T-helper 2 cell treated with Interferon-gamma antibody and Interleukin-4, amounts not matched to agents 5 μg/mL and 100 μg/mL, for 36 hours (primary cell): ENCODE measurements at regions not wholly inside any gene's neighbourhood (a gene's known extent, or its start where the extent isn't known, plus 50 kb on each side); places are given as distances from the start of the nearest gene placed in this dataset.

ENCODE experiments used
- DNase-seq: peaks from one replicate; pipeline ENCODE4 v3.0.0; 2021; ENCODE audit warnings: low spot score
- H3K27ac Mint-ChIP-seq: one replicate; pipeline ENCODE4 v1.8.0; 2021; ENCODE audit warnings: mild to moderate bottlenecking, mixed read lengths
- H3K27me3 Mint-ChIP-seq: one replicate; pipeline ENCODE4 v1.8.0; 2021; ENCODE audit warnings: low read depth, mixed read lengths
- H3K36me3 Mint-ChIP-seq: one replicate; pipeline ENCODE4 v1.8.0; 2021; ENCODE audit warnings: low read depth, mixed read lengths
- H3K4me1 Mint-ChIP-seq: one replicate; pipeline ENCODE4 v1.8.0; 2021; ENCODE audit warnings: low read depth, mixed read lengths
- H3K4me3 Mint-ChIP-seq: one replicate; pipeline ENCODE4 v1.8.0; 2022; ENCODE audit warnings: mild to moderate bottlenecking, moderate library complexity, mixed read lengths
- H3K9me3 Mint-ChIP-seq: one replicate; pipeline ENCODE4 v1.8.0; 2021; ENCODE audit warnings: mixed read lengths

DNA sequence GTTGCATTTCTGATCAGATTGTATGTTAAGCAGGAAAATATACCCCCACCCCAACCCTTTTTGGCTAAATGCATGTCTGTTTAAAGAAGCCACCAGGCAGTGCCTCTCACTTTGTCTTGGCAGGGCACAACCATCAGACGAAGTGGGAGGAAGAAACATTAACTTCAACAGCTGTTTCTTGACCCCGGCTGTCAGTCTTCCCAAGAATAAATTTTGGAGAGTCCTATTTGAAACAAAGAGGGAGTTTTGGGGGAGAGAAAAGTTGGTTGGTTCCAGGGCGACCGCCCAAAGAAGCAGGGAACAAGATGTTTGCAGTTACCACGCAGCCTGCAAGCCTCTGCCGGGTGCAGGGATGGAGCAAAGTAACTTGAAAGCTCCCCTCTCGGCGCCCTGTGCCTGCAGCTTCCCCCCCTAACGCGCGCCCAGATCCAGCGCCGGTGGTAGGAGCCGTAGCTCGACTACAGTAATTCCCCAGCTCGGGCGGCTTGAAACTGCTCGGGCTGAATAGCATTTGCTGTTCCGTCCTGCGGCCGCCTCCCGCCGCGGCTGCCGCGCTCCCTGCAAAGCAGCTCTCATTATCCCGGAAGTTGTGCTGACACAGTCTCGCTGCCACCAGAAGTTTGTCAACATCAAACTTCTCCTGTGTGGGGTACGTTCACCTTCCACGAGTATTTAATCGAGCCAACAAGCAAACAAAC is 100.7 kb upstream of the SSBP2 start:
- H3K4me3 Mint-ChIP-seq, result peak overlapping the region; percentile 85

DNA sequence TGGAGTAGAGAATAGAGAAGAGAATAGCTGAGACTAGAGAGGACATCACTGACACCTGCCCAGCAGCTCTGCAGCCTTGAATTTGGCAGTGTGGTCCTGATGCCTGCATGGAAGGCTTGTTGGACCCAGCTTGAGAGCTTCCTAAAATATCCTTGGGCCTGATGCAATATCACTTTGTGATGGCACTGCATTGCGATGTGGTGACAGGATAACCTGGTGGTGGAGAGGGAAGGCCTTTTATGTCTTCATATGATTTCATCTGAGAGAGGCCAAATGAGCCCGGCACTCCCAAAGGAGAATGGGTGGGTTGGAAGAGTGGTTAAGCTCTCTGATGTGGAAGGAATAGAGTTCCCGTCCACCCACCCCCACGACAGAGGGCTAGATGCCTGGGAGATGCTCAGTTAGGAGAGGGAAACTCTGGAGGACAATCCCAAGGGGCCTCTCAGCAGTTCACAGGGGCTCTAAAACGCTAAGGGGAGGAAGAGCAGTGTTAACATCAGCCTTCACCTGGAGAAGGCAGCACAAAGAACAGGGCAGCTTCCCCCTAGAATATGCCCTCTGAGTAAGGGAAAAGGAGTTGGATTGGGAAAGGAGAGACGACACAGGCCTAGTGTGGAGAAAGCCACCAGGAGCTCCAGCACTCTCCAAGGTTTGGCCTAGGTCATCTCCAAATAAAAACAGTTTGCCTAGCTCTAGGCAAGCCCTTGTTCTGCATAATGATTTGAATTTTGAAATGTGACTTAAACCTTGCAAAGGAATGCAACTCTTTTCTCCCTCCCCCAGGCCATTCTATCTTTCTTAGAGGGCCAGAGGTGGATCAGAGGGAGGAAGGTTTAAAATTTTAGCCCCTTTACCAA is 99.8 kb upstream of the SSBP2 start:
- Mint-ChIP-seq H3K27ac (peak overlapping the region; percentile 91), H3K36me3 (peaks cover 3% of the 10 kb centered on the region), H3K9me3 (no peaks in the 10 kb centered on the region), H3K4me1 (peaks cover 38% of the 10 kb centered on the region), H3K4me3 (peak overlapping the region; percentile 85), H3K27me3 (no peaks in the 10 kb centered on the region)
- DNase-seq, result no peak

More for the DNA sequence above, 100.7 kb upstream of the SSBP2 start:
- Mint-ChIP-seq H3K36me3 (peaks cover 3% of the 10 kb centered on the region), H3K27me3 (no peaks in the 10 kb centered on the region), H3K9me3 (no peaks in the 10 kb centered on the region), H3K27ac (peak overlapping the region; percentile 91), H3K4me1 (peaks cover 38% of the 10 kb centered on the region)
- peak; percentile 87 for DNase-seq

- Mint-ChIP-seq H3K9me3 (no peaks in the 10 kb centered on the region), H3K4me1 (peaks cover 33% of the 10 kb centered on the region), H3K4me3 (peak overlapping the region; percentile 52), H3K36me3 (peaks cover 3% of the 10 kb centered on the region), H3K27me3 (no peaks in the 10 kb centered on the region), H3K27ac (no peak overlapping the region)
- DNase-seq, result no peak
Measured at GRCh38 chr5:81849770-81850367, 99.0 kb upstream of the SSBP2 start.

DNA sequence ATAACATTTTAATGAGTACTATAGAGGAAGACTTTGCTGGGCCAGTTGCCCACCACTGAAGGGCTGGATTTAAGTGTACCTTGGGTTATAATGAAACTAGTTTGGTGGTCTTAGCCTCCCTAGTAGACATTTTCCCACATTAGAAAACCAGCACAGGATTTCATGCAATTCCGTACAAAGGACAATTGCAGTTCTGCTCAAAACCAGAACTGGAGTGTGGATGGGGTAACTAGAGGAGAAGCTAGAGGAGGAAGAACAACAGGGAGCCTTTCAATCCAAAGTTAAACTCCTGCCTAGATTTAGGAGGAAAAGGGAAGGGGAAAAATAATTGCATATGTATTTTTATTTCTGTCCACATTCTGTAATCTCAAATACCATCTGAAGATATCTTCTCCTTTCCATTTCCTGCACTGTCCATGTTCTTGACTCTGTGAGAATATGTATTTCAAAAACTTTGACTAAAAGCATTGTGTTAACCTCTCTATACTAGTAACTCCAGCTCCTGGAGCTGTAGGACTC is 97.5 kb upstream of the SSBP2 start:
- H3K9me3 Mint-ChIP-seq, result no peaks in the 10 kb centered on the region
- peaks cover 2% of the 10 kb centered on the region for H3K27me3 Mint-ChIP-seq
- peaks cover 3% of the 10 kb centered on the region for H3K36me3 Mint-ChIP-seq
- H3K4me1 Mint-ChIP-seq, result peaks cover 31% of the 10 kb centered on the region
- no peak overlapping the region for H3K27ac Mint-ChIP-seq
- no peak for DNase-seq
- no peak overlapping the region for H3K4me3 Mint-ChIP-seq

DNA sequence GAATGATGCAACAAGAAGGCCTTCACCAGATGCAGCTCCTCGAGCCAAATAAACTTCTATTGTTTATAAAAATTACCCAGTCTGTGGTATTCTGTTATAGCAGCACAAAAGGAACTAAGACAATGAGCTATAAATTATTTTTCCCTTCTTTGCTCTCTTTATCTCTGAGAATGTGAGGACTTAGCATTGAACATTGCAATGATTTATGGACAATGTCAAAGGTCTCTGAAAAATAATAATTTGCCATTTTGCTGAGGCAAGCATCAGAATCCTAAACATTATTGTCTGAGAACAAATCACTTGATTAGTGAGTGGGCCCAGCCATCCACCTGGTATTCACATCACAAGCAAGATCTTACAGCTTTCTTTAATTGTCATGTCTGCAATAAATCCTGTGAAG is 95.4 kb upstream of the SSBP2 start:
- H3K27ac Mint-ChIP-seq, result no peak overlapping the region
- H3K4me3 Mint-ChIP-seq, result no peak overlapping the region
- peaks cover 3% of the 10 kb centered on the region for H3K36me3 Mint-ChIP-seq
- H3K4me1 Mint-ChIP-seq, result peaks cover 19% of the 10 kb centered on the region
- peaks cover 2% of the 10 kb centered on the region for H3K27me3 Mint-ChIP-seq
- DNase-seq, result no peak
- no peaks in the 10 kb centered on the region for H3K9me3 Mint-ChIP-seq

GRCh38 chr5:81843845-81844244 is 92.9 kb upstream of the SSBP2 start:
- Mint-ChIP-seq H3K9me3 (no peaks in the 10 kb centered on the region), H3K4me1 (peaks cover 6% of the 10 kb centered on the region), H3K27ac (no peak overlapping the region), H3K27me3 (peaks cover 2% of the 10 kb centered on the region), H3K36me3 (no peaks in the 10 kb centered on the region), H3K4me3 (no peak overlapping the region)
- DNase-seq, result no peak

DNA sequence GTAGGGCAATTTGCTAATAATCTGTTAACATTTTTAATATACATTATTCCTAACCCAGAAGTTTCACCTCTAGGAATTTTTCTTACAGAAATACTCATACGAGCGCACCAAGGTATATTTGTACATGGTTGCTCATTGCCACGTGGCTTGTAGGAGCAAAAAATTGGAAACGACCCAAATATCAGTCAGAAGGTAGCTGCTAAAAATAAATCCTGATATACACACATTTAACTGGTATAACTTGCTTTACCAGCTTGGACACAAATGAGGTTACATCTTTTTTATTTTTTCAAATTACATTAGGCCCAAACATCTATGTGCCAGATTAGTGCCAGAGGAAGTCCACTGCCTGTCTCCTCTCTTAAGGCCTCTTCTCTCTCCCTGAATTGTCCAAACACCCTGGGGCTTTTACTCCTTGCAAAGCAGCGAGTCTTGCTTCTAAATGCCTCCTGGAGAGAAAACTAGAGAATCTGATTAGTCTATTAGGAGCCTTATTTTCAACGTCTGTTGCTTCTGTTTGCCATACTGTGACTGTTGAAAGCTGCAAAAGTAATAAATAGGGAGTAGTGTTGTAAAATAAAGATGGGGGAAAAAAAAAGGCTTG is 92.0 kb upstream of the SSBP2 start:
- Mint-ChIP-seq H3K27me3 (peaks cover 2% of the 10 kb centered on the region), H3K27ac (no peak overlapping the region), H3K4me1 (peaks cover 9% of the 10 kb centered on the region), H3K9me3 (no peaks in the 10 kb centered on the region), H3K36me3 (no peaks in the 10 kb centered on the region), H3K4me3 (no peak overlapping the region)
- no peak for DNase-seq

DNA sequence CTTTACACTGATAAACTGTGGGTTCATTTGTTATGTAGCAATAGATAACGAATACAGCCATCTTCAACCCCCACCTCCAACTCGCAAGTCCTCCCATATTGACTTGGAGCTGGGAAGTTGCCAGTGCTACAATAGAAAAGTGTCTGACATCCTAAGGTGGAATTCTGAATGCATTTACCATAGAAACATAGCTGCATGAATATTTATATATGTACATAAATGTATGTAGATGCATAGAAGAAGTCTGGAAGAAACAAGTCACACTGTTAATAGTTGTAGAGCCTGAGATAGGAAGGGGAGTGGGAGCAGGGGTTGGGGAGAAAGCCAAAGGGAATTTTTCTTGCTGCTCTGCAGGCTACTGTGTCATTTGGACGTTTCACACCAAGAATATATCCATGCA is 88.1 kb upstream of the SSBP2 start:
- Mint-ChIP-seq H3K36me3 (no peaks in the 10 kb centered on the region), H3K27me3 (peaks cover 2% of the 10 kb centered on the region), H3K4me3 (no peak overlapping the region), H3K27ac (no peak overlapping the region), H3K9me3 (no peaks in the 10 kb centered on the region), H3K4me1 (peaks cover 9% of the 10 kb centered on the region)
- DNase-seq, result no peak

GRCh38 chr5:81838307-81838906 is 87.5 kb upstream of the SSBP2 start:
- Mint-ChIP-seq H3K27me3 (peaks cover 2% of the 10 kb centered on the region), H3K27ac (no peak overlapping the region), H3K36me3 (no peaks in the 10 kb centered on the region), H3K4me1 (peaks cover 9% of the 10 kb centered on the region), H3K9me3 (no peaks in the 10 kb centered on the region), H3K4me3 (no peak overlapping the region)
- no peak for DNase-seq

DNA sequence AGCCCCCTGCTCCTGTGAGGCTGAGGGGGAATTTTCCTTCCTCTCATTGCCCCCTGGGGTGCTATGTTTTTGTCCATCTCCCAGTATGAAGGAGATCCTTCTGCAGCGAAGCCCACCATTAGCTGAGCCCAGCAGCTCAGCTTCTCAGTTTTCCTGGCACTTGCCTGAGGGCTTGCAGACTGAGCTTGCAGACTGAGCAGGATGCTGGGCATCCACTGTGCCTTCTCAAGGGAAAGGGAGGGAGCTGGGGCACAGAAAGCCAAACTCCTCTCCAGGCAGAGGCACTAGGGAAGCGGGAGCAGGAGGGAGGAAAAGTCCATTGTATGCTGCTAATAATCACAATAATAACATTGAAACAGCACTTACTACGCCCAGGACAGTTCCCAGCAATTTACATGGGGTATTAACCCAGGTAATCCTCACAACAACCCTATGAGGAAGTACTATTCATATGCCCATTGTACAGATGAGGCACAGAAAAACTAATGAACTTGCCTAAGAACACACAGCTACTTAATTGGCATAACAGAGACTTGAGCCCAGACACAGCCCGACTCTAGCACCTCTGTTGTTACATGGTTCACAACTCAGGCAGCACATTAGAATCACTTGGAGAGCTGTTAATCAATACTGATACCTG is 86.9 kb upstream of the SSBP2 start:
- peaks cover 9% of the 10 kb centered on the region for H3K4me1 Mint-ChIP-seq
- peaks cover 2% of the 10 kb centered on the region for H3K27me3 Mint-ChIP-seq
- no peak overlapping the region for H3K27ac Mint-ChIP-seq
- H3K9me3 Mint-ChIP-seq, result no peaks in the 10 kb centered on the region
- no peak for DNase-seq
- H3K4me3 Mint-ChIP-seq, result no peak overlapping the region
- H3K36me3 Mint-ChIP-seq, result no peaks in the 10 kb centered on the region

- no peak for DNase-seq
- Mint-ChIP-seq H3K36me3 (no peaks in the 10 kb centered on the region), H3K4me3 (no peak overlapping the region), H3K4me1 (peaks cover 5% of the 10 kb centered on the region), H3K27me3 (peaks cover 2% of the 10 kb centered on the region), H3K9me3 (no peaks in the 10 kb centered on the region), H3K27ac (no peak overlapping the region)
Measured at GRCh38 chr5:81835814-81836367, 85.0 kb upstream of the SSBP2 start.

GRCh38 chr5:81834021-81834660 is 83.2 kb upstream of the SSBP2 start:
- H3K27me3 Mint-ChIP-seq, result peaks cover 2% of the 10 kb centered on the region
- no peaks in the 10 kb centered on the region for H3K9me3 Mint-ChIP-seq
- no peak overlapping the region for H3K4me3 Mint-ChIP-seq
- no peak overlapping the region for H3K27ac Mint-ChIP-seq
- peaks cover 5% of the 10 kb centered on the region for H3K4me1 Mint-ChIP-seq
- no peak for DNase-seq
- no peaks in the 10 kb centered on the region for H3K36me3 Mint-ChIP-seq
